ENCODE measurements at regions not wholly inside any gene's neighbourhood (a gene's known extent, or its start where the extent isn't known, plus 50 kb on each side); places are given as distances from the start of the nearest gene placed in this dataset.
A peak's percentile ranks its signal among the peaks of the same experiment; 100 is the strongest.

- Histone ChIP-seq H3K27ac (peak overlapping the region; percentile 65), H3K4me1 (ENCODE audit: insufficient read depth) (peaks cover 3% of the 10 kb centered on the region), H3K4me3 (no peak overlapping the region), H4K20me1 (ENCODE audit: insufficient read depth, poor library complexity, severe bottlenecking) (no peaks in the 10 kb centered on the region), H3K79me2 (no peaks in the 10 kb centered on the region), H3K9me3 (ENCODE audit: low read depth) (no peaks in the 10 kb centered on the region), H2AFZ (no peak overlapping the region), H3K36me3 (replicated peaks; ENCODE audit: insufficient read depth, low read depth) (no peaks in the 10 kb centered on the region), H3K27me3 (no peaks in the 10 kb centered on the region), H3K9me2 (replicated peaks; ENCODE audit: insufficient read depth) (no peaks in the 10 kb centered on the region), H3K4me2 (no peak overlapping the region)
- 67% methylated on average over 12 of the region's 12 CpGs for WGBS (ENCODE audit: low lambda C conversion rate, missing lambda C conversion rate)
- peak; percentile 31 for DNase-seq (ENCODE audit: low spot score)
- TF ChIP-seq EZH2 (IDR thresholded peaks at IDR 0.05; ENCODE audit: borderline replicate concordance) (no peak), EZH2phosphoT487 (IDR thresholded peaks at IDR 0.05; ENCODE audit: low read depth, severe bottlenecking, unreplicated experiment) (no peak), CTCF (IDR thresholded peaks at IDR 0.05; ENCODE audit: poor library complexity) (no peak)
These were observed 99.0 kb upstream of the MRI1 start for GRCh38 chr19:13665125-13665905.

GRCh38 chr19:13652810-13653590 lies 111.3 kb upstream of the MRI1 start:
- Histone ChIP-seq H3K4me1 (ENCODE audit: insufficient read depth) (no peaks in the 10 kb centered on the region), H2AFZ (no peak overlapping the region), H3K36me3 (replicated peaks; ENCODE audit: insufficient read depth, low read depth) (no peaks in the 10 kb centered on the region), H3K4me2 (no peak overlapping the region), H3K9me3 (ENCODE audit: low read depth) (no peaks in the 10 kb centered on the region), H3K4me3 (no peak overlapping the region), H3K9me2 (replicated peaks; ENCODE audit: insufficient read depth) (no peaks in the 10 kb centered on the region), H3K27me3 (no peaks in the 10 kb centered on the region), H3K27ac (no peak overlapping the region), H3K79me2 (no peaks in the 10 kb centered on the region), H4K20me1 (ENCODE audit: insufficient read depth, poor library complexity, severe bottlenecking) (no peaks in the 10 kb centered on the region)
- TF ChIP-seq CTCF (IDR thresholded peaks at IDR 0.05; ENCODE audit: poor library complexity) (no peak), EZH2 (IDR thresholded peaks at IDR 0.05; ENCODE audit: borderline replicate concordance) (no peak), EZH2phosphoT487 (IDR thresholded peaks at IDR 0.05; ENCODE audit: low read depth, severe bottlenecking, unreplicated experiment) (no peak)
- WGBS (ENCODE audit: low lambda C conversion rate, missing lambda C conversion rate), result 81% methylated on average over 5 of the region's 5 CpGs
- DNase-seq (ENCODE audit: low spot score), result no peak

- no peaks in the 10 kb centered on the region for H3K4me1 ChIP-seq (ENCODE audit: insufficient read depth)
- no peak for TF ChIP-seq EZH2phosphoT487 (IDR thresholded peaks at IDR 0.05; ENCODE audit: low read depth, severe bottlenecking, unreplicated experiment)
- no peaks in the 10 kb centered on the region for H3K79me2 ChIP-seq
- H4K20me1 ChIP-seq (ENCODE audit: insufficient read depth, poor library complexity, severe bottlenecking), result no peaks in the 10 kb centered on the region
- H3K27ac ChIP-seq, result no peak overlapping the region
- WGBS (ENCODE audit: low lambda C conversion rate, missing lambda C conversion rate), result 77% methylated on average over 7 of the region's 7 CpGs
- no peak for DNase-seq (ENCODE audit: low spot score)
- H2AFZ ChIP-seq, result no peak overlapping the region
- H3K27me3 ChIP-seq, result no peaks in the 10 kb centered on the region
- no peaks in the 10 kb centered on the region for H3K9me2 ChIP-seq (replicated peaks; ENCODE audit: insufficient read depth)
- no peaks in the 10 kb centered on the region for H3K36me3 ChIP-seq (replicated peaks; ENCODE audit: insufficient read depth, low read depth)
- no peak overlapping the region for H3K4me3 ChIP-seq
- no peak overlapping the region for H3K4me2 ChIP-seq
- no peaks in the 10 kb centered on the region for H3K9me3 ChIP-seq (ENCODE audit: low read depth)
These were observed 117.6 kb upstream of the MRI1 start for GRCh38 chr19:13646758-13647157.

GRCh38 chr19:13644645-13645044 lies 119.7 kb upstream of the MRI1 start:
- Histone ChIP-seq H3K27me3 (no peaks in the 10 kb centered on the region), H4K20me1 (ENCODE audit: insufficient read depth, poor library complexity, severe bottlenecking) (no peaks in the 10 kb centered on the region), H3K9me2 (replicated peaks; ENCODE audit: insufficient read depth) (no peaks in the 10 kb centered on the region), H2AFZ (no peak overlapping the region), H3K79me2 (no peaks in the 10 kb centered on the region), H3K4me1 (ENCODE audit: insufficient read depth) (no peaks in the 10 kb centered on the region), H3K27ac (no peak overlapping the region), H3K4me3 (no peak overlapping the region), H3K4me2 (no peak overlapping the region), H3K36me3 (replicated peaks; ENCODE audit: insufficient read depth, low read depth) (no peaks in the 10 kb centered on the region), H3K9me3 (ENCODE audit: low read depth) (no peaks in the 10 kb centered on the region)
- WGBS (ENCODE audit: low lambda C conversion rate, missing lambda C conversion rate), result 89% methylated on average over 3 of the region's 3 CpGs
- TF ChIP-seq EZH2 (IDR thresholded peaks at IDR 0.05; ENCODE audit: borderline replicate concordance) (no peak), CTCF (IDR thresholded peaks at IDR 0.05; ENCODE audit: poor library complexity) (no peak), EZH2phosphoT487 (IDR thresholded peaks at IDR 0.05; ENCODE audit: low read depth, severe bottlenecking, unreplicated experiment) (no peak)
- DNase-seq (ENCODE audit: low spot score), result no peak

Data from hepatocyte (in vitro differentiated cells).